ENCODE measurements at regions not wholly inside any gene's neighbourhood (a gene's known extent, or its start where the extent isn't known, plus 50 kb on each side); places are given as distances from the start of the nearest gene placed in this dataset.

DNA sequence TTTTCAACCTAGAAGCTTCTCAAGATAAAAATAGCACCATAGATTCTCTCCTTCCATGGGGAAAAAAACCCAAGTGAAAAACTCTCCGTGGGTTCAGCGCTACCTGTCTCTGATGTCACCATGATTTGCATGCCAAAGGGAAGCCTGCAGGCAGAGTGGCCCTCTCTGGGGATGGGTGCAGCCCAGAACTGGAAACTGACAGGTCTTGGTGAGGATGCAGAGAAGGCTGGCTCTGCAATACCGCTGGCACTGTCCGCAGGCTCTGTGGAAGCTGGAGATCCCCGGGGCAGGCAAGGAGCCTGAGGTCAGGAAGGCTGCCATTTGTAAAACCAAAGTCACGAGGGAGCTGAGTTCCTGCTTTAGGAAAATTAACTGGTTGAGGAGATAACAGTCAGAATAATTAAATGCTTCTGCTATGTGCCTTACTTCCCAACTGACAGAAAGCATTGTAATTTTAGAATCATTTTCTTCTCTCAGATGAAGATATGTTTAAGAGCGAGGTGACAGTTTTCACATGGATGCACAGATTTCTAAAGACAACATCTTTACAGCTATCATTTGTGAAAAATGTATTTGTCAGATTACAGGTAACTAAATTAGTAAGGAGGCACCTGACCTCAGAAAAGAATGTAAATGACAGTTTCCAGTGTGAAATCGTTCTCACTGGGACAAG, 731.5 kb upstream of the FZD8 start:
- DNase-seq (ENCODE audit: low spot score) (no peak), ATAC-seq (peak; percentile 48)
- intact Hi-C loops (cut with DNase I) = no loop called here

GRCh38 chr10:36367362-36367761, 725.3 kb upstream of the FZD8 start:
- intact Hi-C loops (cut with DNase I) = no loop called here
- DNase-seq (ENCODE audit: low spot score) (no peak), ATAC-seq (no peak)

GRCh38 chr10:36366843-36367242, 724.7 kb upstream of the FZD8 start:
- intact Hi-C loops (cut with DNase I) = no loop called here
- ATAC-seq = no peak

GRCh38 chr10:36366065-36366464, 724.0 kb upstream of the FZD8 start:
- intact Hi-C loops (cut with DNase I) = no loop called here
- ATAC-seq (no peak), DNase-seq (ENCODE audit: low spot score) (no peak)

More at GRCh38 chr10:36366843-36367242, 724.7 kb upstream of the FZD8 start:
- no peak for DNase-seq (ENCODE audit: low spot score)

GRCh38 chr10:36362257-36362656, 720.2 kb upstream of the FZD8 start:
- intact Hi-C loops (cut with DNase I) = no loop called here
- ATAC-seq = no peak

DNA sequence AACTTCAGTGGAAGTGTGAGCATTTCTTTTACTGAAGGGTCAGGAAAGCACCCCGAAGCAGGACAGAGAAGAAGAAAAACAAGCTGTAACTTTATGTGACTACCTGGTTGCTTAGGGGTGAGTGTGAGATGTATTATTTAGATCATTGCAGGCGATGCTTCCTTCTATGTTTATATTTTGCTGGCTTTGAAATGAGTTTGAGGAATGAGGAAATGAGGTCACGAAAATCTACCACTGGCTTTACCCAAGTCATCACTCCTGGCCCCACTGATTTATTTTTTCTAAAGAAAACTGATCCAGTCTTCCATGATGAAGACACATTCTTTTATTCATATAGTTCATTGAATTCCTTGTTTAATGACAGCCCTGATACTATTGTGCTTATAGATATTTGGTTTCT, 716.6 kb upstream of the FZD8 start:
- intact Hi-C loops (cut with DNase I) = no loop called here
- ATAC-seq (no peak), DNase-seq (ENCODE audit: low spot score) (no peak)

More at GRCh38 chr10:36362257-36362656, 720.2 kb upstream of the FZD8 start:
- DNase-seq (ENCODE audit: low spot score) = no peak

GRCh38 chr10:36354633-36355032, 712.5 kb upstream of the FZD8 start:
- no peak for DNase-seq (ENCODE audit: low spot score)

DNA sequence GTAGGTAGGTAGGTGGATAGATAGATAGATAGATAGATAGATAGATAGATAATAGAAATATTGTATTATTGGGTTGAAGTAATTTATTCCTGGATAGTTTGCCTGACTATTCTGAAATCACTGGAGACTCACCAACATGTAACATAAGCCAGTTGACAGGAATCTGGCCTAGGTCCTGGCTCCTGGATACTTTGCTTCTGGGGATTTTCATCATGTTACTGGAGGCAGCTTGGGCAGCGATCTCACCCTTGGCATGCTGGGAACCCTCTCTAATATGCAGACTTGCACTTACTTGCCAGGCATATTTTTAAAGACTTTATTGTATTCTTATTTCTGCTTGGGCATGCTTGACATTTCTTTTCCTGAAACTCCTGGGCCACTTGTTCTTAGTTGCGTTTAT, 709.1 kb upstream of the FZD8 start:
- DNase-seq (ENCODE audit: low spot score) (no peak), ATAC-seq (no peak)
- intact Hi-C loops (cut with DNase I) = no loop called here

More at GRCh38 chr10:36354633-36355032, 712.5 kb upstream of the FZD8 start:
- no peak for ATAC-seq
- intact Hi-C loops (cut with DNase I) = no loop called here

- peak; percentile 72 for ATAC-seq
- intact Hi-C loops (cut with DNase I) = no loop called here
- no peak for DNase-seq (ENCODE audit: low spot score)
These were observed 707.5 kb upstream of the FZD8 start for GRCh38 chr10:36349445-36350078.

DNA sequence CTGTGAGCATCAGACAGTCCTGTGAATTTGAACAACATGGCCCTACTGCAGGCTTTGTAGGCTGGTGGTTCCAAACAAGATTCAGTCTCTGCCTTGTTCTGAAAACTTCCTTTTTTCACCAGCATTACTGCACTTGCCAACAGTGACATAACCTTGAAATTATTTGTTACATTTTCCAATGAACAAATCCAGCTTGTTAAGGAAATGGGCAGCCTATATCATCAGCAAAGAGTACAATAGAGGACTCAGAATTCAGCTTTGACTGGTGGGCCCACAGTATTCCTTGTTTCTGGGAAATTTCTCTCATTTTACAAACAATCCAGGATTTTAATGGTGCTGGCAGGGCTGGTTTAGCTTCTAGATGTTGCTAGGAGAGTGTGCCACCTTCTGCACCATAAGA, 703.7 kb upstream of the FZD8 start:
- DNase-seq (ENCODE audit: low spot score) (no peak), ATAC-seq (peak; percentile 66)
- intact Hi-C loops (cut with DNase I) = no loop called here

- intact Hi-C loops (cut with DNase I) = no loop called here
- ATAC-seq (peak; percentile 21), DNase-seq (ENCODE audit: low spot score) (no peak)
These were observed 703.1 kb upstream of the FZD8 start for GRCh38 chr10:36345175-36345533.

DNA sequence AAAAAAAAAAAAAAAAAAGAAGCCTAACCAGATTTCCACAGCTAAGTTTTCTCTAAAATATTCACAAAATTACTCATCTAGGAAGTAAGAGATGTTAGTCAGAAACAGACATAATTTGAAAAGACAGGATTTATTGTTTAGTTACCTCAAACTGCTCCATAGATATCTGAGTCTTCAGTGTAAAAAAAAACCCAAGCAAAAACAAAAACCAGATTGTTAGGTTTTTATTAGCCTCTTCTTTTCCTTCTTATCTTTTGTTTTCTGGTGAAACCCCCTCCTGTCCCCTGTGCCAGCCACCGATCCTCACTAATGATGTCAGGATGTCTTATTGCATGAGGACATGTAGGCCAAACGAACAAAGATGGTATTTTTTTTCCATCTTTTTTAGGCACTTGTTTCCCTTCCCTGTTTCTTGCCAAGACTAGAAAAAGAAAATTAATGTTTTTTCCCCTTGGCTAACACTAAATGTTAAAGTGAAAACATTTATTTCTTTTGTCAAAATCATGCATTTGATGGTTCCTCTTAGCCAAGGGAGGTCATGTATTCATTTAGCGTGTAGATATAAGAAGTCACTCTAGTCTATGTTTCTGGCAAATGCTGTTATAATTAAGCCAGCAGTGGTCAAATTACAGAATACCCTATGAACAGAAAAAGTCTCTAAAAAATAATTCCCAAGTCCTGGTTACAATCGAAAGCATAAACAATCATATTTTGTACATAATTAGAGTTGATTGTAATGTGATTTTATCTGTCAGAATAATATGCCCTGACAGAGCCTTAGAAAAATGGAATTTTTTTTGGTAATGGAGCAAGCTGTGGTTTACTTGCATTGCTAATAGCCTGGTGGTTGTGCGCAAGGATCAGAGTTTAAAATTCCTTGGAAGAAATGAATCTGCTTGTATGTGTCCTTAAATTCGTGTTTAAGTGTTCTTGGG, 702.4 kb upstream of the FZD8 start:
- ATAC-seq (peak; percentile 57), DNase-seq (ENCODE audit: low spot score) (no peak)
- intact Hi-C loops (cut with DNase I) = no loop called here

DNA sequence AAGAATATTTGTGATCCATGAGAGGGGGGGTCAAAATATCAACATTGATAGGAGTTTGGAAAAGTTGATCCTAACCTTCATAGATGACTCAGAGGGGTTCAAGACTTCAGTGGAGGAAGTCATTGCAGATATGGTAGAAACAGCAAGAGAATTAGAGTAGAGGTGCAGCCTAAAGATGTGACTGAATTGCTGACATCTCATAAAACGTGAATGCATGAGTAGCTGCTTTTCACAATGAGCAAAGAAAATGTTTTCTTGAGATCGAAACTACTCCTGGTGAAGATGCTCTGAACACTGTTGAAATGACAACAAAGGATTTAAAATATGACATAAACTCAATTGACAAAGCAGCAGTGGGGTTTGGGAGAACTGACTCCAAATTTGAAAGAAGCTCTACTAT, 700.7 kb upstream of the FZD8 start:
- intact Hi-C loops (cut with DNase I) = no loop called here
- DNase-seq (ENCODE audit: low spot score) (no peak), ATAC-seq (no peak)

GRCh38 chr10:36341471-36341870, 699.4 kb upstream of the FZD8 start:
- ATAC-seq (no peak), DNase-seq (ENCODE audit: low spot score) (no peak)
- intact Hi-C loops (cut with DNase I) = no loop called here

GRCh38 chr10:36336315-36336714, 694.2 kb upstream of the FZD8 start:
- intact Hi-C loops (cut with DNase I) = no loop called here
- ATAC-seq = no peak
- no peak for DNase-seq (ENCODE audit: low spot score)

GRCh38 chr10:36333446-36333845, 691.4 kb upstream of the FZD8 start:
- ATAC-seq (no peak), DNase-seq (ENCODE audit: low spot score) (no peak)
- intact Hi-C loops (cut with DNase I) = no loop called here

DNA sequence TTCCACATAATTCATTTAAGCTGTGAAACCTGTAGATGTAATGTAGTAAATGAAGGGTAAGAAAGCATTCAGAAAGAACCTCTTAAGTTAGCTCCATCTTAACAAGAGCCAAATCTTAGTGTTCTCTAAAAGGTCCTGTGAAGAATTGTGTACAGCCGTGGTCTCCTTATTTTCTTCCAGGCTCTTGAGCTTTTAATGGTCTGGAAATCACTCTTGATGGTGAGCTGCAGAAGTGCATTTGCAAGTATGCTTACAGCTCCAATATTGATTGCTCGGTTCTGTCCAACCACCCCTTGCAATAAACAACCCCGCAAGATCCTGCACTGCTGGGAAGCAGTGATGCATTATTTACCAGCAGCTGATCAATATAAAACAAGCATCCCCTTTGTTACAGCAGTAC, 690.8 kb upstream of the FZD8 start:
- intact Hi-C loops (cut with DNase I) = no loop called here
- DNase-seq (ENCODE audit: low spot score) = no peak
- no peak for ATAC-seq

GRCh38 chr10:36331121-36331520, 689.0 kb upstream of the FZD8 start:
- intact Hi-C loops (cut with DNase I) = no loop called here
- DNase-seq (ENCODE audit: low spot score) (no peak), ATAC-seq (no peak)

DNA sequence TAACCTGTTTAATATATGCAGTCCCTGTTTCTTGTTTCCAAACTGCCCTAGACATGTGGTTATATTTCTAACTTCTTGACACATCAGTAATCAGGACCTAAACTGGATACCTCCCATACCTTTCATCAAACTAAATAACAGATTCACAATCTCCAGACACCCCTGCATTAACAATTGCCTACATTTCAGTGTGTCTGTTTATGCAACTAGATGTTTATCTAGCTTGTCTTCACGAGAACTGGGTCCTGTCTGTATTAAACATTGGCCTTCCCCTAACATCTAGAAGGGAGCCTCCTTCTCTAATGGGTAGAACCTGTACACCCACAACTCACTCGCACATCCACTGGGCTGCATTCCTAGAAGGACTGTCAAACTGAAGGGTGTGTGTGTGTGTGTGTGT, 683.7 kb upstream of the FZD8 start:
- intact Hi-C loops (cut with DNase I) = no loop called here
- ATAC-seq (no peak), DNase-seq (ENCODE audit: low spot score) (no peak)

GRCh38 chr10:36324831-36325230, 682.7 kb upstream of the FZD8 start:
- ATAC-seq (no peak), DNase-seq (ENCODE audit: low spot score) (no peak)
- intact Hi-C loops (cut with DNase I) = no loop called here

All from sciatic nerve (tissue), 2 donors.